BJ (cell line): ENCODE measurements at regions not wholly inside any gene's neighbourhood (a gene's known extent, or its start where the extent isn't known, plus 50 kb on each side); places are given as distances from the start of the nearest gene placed in this dataset.
"Not testable (repeated sequence)": the region's sequence is repeated elsewhere in the genome, so short reads cannot be mapped to it uniquely, and the experiment has no call there.

Experiments
- CTCF ChIA-PET: fragments of 350-600 bp; formaldehyde crosslinking; extraction: SDS; loops from one replicate; lab custom pipeline; 2021; ENCODE audit warnings: antibody characterized with exemption, inconsistent platforms; lab: Yijun Ruan, JAX
- POLR2A ChIA-PET: fragments of 300-600 bp; sonication (Branson Sonifier 250); formaldehyde crosslinking; extraction: SDS; loops from one replicate; lab custom pipeline; 2021; ENCODE audit warnings: antibody characterized with exemption; lab: Charles Lee
- DNase-seq: peaks from one replicate; pipeline ENCODE4 v3.0.0-alpha.2; 2011; ENCODE audit warnings: low read depth
- H3K27me3 ChIP-seq: 2 replicates; pipeline ENCODE4 v1.6.0; 2011; ENCODE audit warnings: low read length; ENCODE audit not compliant: control insufficient read depth, insufficient read depth
- H3K36me3 ChIP-seq: 2 replicates; pipeline ENCODE4 v1.5.1; 2011; ENCODE audit warnings: low read length; ENCODE audit not compliant: control insufficient read depth, insufficient read depth
- H3K4me3 ChIP-seq: 2 replicates; pipeline ENCODE4 v1.5.1; 2011; ENCODE audit warnings: low read depth, mild to moderate bottlenecking, control low read depth, low read length
- TF ChIP-seq, protein P1 (sequence below): IDR thresholded peaks from 2 replicates; pipeline ENCODE4 v1.5.1; 2011; ENCODE audit warnings: low read depth, mild to moderate bottlenecking, control low read depth, inconsistent platforms, low read length, moderate library complexity; ENCODE audit not compliant: insufficient read depth

DNA sequence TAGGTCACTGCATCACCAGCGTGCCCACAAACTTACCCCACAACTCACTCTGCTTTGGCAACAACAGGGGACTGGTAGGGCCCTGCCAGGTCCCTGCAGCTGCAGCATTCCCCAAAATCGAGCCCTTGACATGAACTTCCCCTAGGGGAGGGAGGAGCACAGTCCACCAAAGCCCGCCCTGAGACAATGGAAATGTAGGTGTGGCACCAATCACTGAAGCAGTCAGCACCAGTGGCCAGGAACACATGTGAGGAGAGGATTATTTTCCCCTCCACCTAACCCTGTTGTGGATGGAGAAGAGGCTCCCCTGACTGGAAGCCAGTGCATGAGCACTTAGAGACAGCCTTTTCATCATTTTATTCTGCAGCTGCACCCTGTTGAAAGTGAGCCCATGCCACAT is 573.8 kb downstream of the SOX5 start:
- Histone ChIP-seq H3K4me3 (no peak overlapping the region), H3K27me3 (no peaks in the 10 kb centered on the region), H3K36me3 (no peaks in the 10 kb centered on the region)
- TF ChIP-seq, protein P1, sequence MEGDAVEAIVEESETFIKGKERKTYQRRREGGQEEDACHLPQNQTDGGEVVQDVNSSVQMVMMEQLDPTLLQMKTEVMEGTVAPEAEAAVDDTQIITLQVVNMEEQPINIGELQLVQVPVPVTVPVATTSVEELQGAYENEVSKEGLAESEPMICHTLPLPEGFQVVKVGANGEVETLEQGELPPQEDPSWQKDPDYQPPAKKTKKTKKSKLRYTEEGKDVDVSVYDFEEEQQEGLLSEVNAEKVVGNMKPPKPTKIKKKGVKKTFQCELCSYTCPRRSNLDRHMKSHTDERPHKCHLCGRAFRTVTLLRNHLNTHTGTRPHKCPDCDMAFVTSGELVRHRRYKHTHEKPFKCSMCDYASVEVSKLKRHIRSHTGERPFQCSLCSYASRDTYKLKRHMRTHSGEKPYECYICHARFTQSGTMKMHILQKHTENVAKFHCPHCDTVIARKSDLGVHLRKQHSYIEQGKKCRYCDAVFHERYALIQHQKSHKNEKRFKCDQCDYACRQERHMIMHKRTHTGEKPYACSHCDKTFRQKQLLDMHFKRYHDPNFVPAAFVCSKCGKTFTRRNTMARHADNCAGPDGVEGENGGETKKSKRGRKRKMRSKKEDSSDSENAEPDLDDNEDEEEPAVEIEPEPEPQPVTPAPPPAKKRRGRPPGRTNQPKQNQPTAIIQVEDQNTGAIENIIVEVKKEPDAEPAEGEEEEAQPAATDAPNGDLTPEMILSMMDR: no peak
- ChIA-PET POLR2A (no interaction called here), CTCF (no interaction called here)
- no peak for DNase-seq

DNA sequence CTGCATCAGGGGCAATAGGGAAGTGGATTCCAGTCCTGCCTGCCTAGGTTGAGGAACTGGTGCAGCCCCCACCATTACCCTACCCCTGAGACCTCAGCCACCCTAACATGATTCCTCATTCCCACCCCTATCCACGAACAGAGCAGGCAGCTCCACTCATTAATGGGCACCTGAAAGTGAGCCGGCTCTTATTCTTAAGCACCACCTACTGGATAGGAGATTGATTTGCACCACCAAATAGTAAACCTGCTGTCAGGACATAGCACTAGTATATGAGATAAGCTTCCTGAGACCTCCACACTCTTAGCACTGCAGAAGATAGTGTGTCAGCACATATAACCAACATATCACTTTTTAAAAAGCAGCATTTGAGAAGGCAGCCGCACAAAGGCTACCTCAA is 573.2 kb downstream of the SOX5 start:
- ChIA-PET CTCF (no interaction called here), POLR2A (no interaction called here)
- Histone ChIP-seq H3K4me3 (no peak overlapping the region), H3K27me3 (no peaks in the 10 kb centered on the region), H3K36me3 (no peaks in the 10 kb centered on the region)
- DNase-seq: no peak
- TF ChIP-seq, protein P1: no peak

DNA sequence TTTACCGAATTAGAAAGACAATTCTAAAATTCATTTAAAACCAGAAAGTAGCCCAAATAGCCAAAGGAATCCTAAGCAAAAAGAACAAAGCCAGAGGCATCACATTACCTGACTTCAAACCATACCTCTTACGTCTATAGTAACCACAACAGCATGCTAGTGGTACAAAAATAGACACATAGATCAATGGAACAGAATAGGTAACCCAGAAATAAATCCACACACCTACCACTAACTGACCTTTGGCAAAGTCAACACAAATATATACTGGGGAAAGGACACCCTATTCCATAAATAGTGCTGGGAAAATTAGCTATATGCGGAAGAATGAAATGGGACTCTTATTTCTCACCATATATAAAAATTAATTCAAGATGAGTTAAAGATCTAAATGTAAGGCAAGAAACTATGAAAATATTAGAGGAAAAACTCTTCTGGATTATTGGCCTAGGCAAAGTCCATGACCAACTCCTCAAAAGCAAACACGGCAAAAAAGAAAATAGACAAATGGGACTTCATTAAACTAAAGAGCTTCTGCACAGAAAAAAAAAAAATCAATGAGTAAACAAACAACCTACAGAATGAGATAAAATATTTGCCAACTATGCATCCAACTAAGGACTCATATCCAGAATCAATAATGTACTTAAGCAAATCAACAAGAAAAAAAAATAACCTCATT is 568.9 kb downstream of the SOX5 start:
- H3K27me3 ChIP-seq: no peaks in the 10 kb centered on the region
- no peaks in the 10 kb centered on the region for H3K36me3 ChIP-seq
- H3K4me3 ChIP-seq: no peak overlapping the region
- ChIA-PET CTCF (no interaction called here), POLR2A (no interaction called here)
- TF ChIP-seq, protein P1: no peak
- DNase-seq: no peak

DNA sequence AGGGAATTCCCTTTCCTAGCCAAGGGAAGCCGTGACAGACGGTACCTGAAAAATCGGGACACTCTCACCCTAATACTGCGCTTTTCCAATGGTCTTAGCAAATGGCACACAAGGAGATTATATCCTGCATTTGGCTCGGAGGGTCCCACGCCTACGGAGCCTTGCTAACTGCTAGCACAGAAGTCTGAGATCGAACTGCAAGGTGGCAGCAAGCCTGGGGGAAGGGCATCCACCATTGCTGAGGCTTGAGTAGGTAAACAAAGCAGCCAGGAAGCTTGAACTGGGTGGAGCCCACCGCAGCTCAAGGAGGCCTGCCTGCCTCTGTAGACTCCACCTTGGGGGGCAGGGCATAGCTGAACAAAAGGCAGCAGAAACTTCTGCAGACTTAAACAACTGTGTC is 560.6 kb downstream of the SOX5 start:
- H3K27me3 ChIP-seq, CTCF ChIA-PET, POLR2A ChIA-PET, H3K4me3 ChIP-seq, DNase-seq, H3K36me3 ChIP-seq: not testable (repeated sequence)

DNA sequence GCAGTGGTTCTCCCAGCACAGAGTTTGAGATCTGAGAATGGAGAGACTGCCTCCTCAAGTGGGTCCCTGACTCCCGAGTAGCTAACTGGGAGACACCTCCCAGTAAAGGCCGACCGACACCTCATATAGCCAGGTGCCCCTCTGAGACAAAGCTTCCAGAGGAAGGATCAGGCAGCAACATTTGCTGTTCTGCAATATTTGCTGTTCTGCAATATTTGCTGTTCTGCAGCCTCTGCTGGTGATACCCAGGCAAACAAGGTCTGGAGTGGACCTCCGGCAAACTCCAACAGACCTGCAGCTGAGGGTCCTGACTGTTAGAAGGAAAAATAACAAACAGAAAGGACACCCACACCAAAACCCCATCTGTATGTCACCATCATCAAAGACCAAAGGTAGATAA is 560.2 kb downstream of the SOX5 start:
- H3K36me3 ChIP-seq, H3K27me3 ChIP-seq, CTCF ChIA-PET, POLR2A ChIA-PET, DNase-seq, H3K4me3 ChIP-seq: not testable (repeated sequence)

DNA sequence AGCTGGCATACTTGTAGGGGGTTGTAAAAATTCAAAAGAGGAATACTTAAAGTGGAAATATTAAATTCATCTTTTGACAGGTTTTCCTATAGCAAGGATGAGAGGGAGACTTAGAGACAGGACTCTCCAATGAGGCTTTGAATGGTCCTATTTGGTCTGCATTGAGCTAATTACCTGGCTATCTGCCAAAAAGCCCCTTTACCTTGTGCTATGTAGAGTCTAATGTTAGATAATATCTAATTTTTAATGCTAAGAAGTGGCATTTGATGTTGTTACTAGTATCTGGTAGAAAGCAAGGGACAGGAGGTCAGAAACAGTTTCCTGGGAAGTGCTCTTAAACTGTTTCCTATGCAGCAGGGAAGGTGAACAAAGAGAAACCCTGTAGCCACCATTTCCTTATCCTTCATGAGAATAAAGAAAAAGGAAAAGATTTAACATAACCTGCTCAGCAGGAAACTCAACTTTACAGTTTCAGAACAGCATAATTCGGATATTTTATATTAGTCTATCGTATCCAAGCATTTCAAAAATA is 550.0 kb downstream of the SOX5 start:
- Histone ChIP-seq H3K36me3 (no peaks in the 10 kb centered on the region), H3K4me3 (no peak overlapping the region), H3K27me3 (no peaks in the 10 kb centered on the region)
- TF ChIP-seq, protein P1: no peak
- ChIA-PET CTCF (no interaction called here), POLR2A (no interaction called here)
- no peak for DNase-seq
